ENCODE measurements at regions not wholly inside any gene's neighbourhood (a gene's known extent, or its start where the extent isn't known, plus 50 kb on each side); places are given as distances from the start of the nearest gene placed in this dataset.

- H3K36me3 ChIP-seq (ENCODE audit: control insufficient read depth in 2 of 2, insufficient read depth in 2 of 2, low read length in 1 of 2) = no peaks in the 10 kb centered on the region
- WGBS, 2 donors = 48 to 60% methylated on average over 7 of the region's 7 CpGs
- no peak overlapping the region for H3K4me3 ChIP-seq (ENCODE audit: low read depth in 1 of 2, low read length in 2 of 2)
- H3K4me1 ChIP-seq (ENCODE audit: control insufficient read depth in 2 of 2, insufficient read depth in 2 of 2, low read length in 1 of 2) = no peaks in the 10 kb centered on the region
- no peaks in the 10 kb centered on the region for H3K9me3 ChIP-seq (ENCODE audit: control insufficient read depth in 2 of 2, insufficient read depth in 1 of 2, low read depth in 1 of 2, low read length in 1 of 2)
- H3K27ac ChIP-seq (ENCODE audit: low read depth in 2 of 2, low read length in 1 of 2) = no peak overlapping the region
- no peaks in the 10 kb centered on the region for H3K27me3 ChIP-seq (ENCODE audit: control insufficient read depth in 1 of 2, insufficient read depth in 2 of 2, low read length in 2 of 2)
Observed at GRCh38 chr6:150478656-150479545, 110.1 kb downstream of the IYD start.

- H3K27ac ChIP-seq (ENCODE audit: low read depth in 2 of 2, low read length in 1 of 2) = no peak overlapping the region
- no peaks in the 10 kb centered on the region for H3K9me3 ChIP-seq (ENCODE audit: control insufficient read depth in 2 of 2, insufficient read depth in 1 of 2, low read depth in 1 of 2, low read length in 1 of 2)
- no peaks in the 10 kb centered on the region for H3K27me3 ChIP-seq (ENCODE audit: control insufficient read depth in 1 of 2, insufficient read depth in 2 of 2, low read length in 2 of 2)
- H3K36me3 ChIP-seq (ENCODE audit: control insufficient read depth in 2 of 2, insufficient read depth in 2 of 2, low read length in 1 of 2) = no peaks in the 10 kb centered on the region
- no peaks in the 10 kb centered on the region for H3K4me1 ChIP-seq (ENCODE audit: control insufficient read depth in 2 of 2, insufficient read depth in 2 of 2, low read length in 1 of 2)
- H3K4me3 ChIP-seq (ENCODE audit: low read depth in 1 of 2, low read length in 2 of 2) = no peak overlapping the region
- WGBS, 2 donors = 72 to 82% methylated on average over 4 of the region's 4 CpGs
Observed at GRCh38 chr6:150482883-150483409, 114.1 kb downstream of the IYD start.

GRCh38 chr6:150485161-150485958 lies 114.3 kb upstream of the PLEKHG1 start:
- Histone ChIP-seq H3K9me3 (ENCODE audit: control insufficient read depth in 2 of 2, insufficient read depth in 1 of 2, low read depth in 1 of 2, low read length in 1 of 2) (no peaks in the 10 kb centered on the region), H3K36me3 (ENCODE audit: control insufficient read depth in 2 of 2, insufficient read depth in 2 of 2, low read length in 1 of 2) (no peaks in the 10 kb centered on the region), H3K27me3 (ENCODE audit: control insufficient read depth in 1 of 2, insufficient read depth in 2 of 2, low read length in 2 of 2) (no peaks in the 10 kb centered on the region), H3K4me1 (ENCODE audit: control insufficient read depth in 2 of 2, insufficient read depth in 2 of 2, low read length in 1 of 2) (no peaks in the 10 kb centered on the region), H3K27ac (ENCODE audit: low read depth in 2 of 2, low read length in 1 of 2) (no peak overlapping the region), H3K4me3 (ENCODE audit: low read depth in 1 of 2, low read length in 2 of 2) (no peak overlapping the region)
- WGBS, 2 donors = 89 to 92% methylated on average over 3 of the region's 3 CpGs

- H3K9me3 ChIP-seq (ENCODE audit: control insufficient read depth in 2 of 2, insufficient read depth in 1 of 2, low read depth in 1 of 2, low read length in 1 of 2) = no peaks in the 10 kb centered on the region
- H3K27ac ChIP-seq (ENCODE audit: low read depth in 2 of 2, low read length in 1 of 2) = no peak overlapping the region
- WGBS, 2 donors = 67 to 78% methylated on average over 6 of the region's 6 CpGs
- H3K27me3 ChIP-seq (ENCODE audit: control insufficient read depth in 1 of 2, insufficient read depth in 2 of 2, low read length in 2 of 2) = no peaks in the 10 kb centered on the region
- H3K4me1 ChIP-seq (ENCODE audit: control insufficient read depth in 2 of 2, insufficient read depth in 2 of 2, low read length in 1 of 2) = peaks cover 0 to 2% of the 10 kb centered on the region in 2 donors
- no peaks in the 10 kb centered on the region for H3K36me3 ChIP-seq (ENCODE audit: control insufficient read depth in 2 of 2, insufficient read depth in 2 of 2, low read length in 1 of 2)
- no peak overlapping the region for H3K4me3 ChIP-seq (ENCODE audit: low read depth in 1 of 2, low read length in 2 of 2)
Observed at GRCh38 chr6:150486048-150486447, 113.6 kb upstream of the PLEKHG1 start.

GRCh38 chr6:150490586-150490985 lies 109.1 kb upstream of the PLEKHG1 start:
- peaks cover 0 to 2% of the 10 kb centered on the region in 2 donors for H3K9me3 ChIP-seq (ENCODE audit: control insufficient read depth in 2 of 2, insufficient read depth in 1 of 2, low read depth in 1 of 2, low read length in 1 of 2)
- H3K4me1 ChIP-seq (ENCODE audit: control insufficient read depth in 2 of 2, insufficient read depth in 2 of 2, low read length in 1 of 2) = peaks cover 2 to 3% of the 10 kb centered on the region in 2 donors
- no peaks in the 10 kb centered on the region for H3K27me3 ChIP-seq (ENCODE audit: control insufficient read depth in 1 of 2, insufficient read depth in 2 of 2, low read length in 2 of 2)
- peak overlapping the region in 1 of 2 donors; percentile 37 for H3K27ac ChIP-seq (ENCODE audit: low read depth in 2 of 2, low read length in 1 of 2)
- 75 to 76% methylated on average over 6 of the region's 6 CpGs for WGBS, 2 donors
- H3K4me3 ChIP-seq (ENCODE audit: low read depth in 1 of 2, low read length in 2 of 2) = no peak overlapping the region
- H3K36me3 ChIP-seq (ENCODE audit: control insufficient read depth in 2 of 2, insufficient read depth in 2 of 2, low read length in 1 of 2) = no peaks in the 10 kb centered on the region

GRCh38 chr6:150491131-150491810 lies 108.4 kb upstream of the PLEKHG1 start:
- Histone ChIP-seq H3K4me1 (ENCODE audit: control insufficient read depth in 2 of 2, insufficient read depth in 2 of 2, low read length in 1 of 2) (peaks cover 2 to 3% of the 10 kb centered on the region in 2 donors), H3K9me3 (ENCODE audit: control insufficient read depth in 2 of 2, insufficient read depth in 1 of 2, low read depth in 1 of 2, low read length in 1 of 2) (peaks cover 0 to 2% of the 10 kb centered on the region in 2 donors), H3K36me3 (ENCODE audit: control insufficient read depth in 2 of 2, insufficient read depth in 2 of 2, low read length in 1 of 2) (no peaks in the 10 kb centered on the region), H3K27ac (ENCODE audit: low read depth in 2 of 2, low read length in 1 of 2) (peak overlapping the region; percentile 47 to 55), H3K27me3 (ENCODE audit: control insufficient read depth in 1 of 2, insufficient read depth in 2 of 2, low read length in 2 of 2) (no peaks in the 10 kb centered on the region), H3K4me3 (ENCODE audit: low read depth in 1 of 2, low read length in 2 of 2) (no peak overlapping the region)
- 52 to 60% methylated on average over 5 of the region's 5 CpGs for WGBS, 2 donors

- Histone ChIP-seq H3K9me3 (ENCODE audit: control insufficient read depth in 2 of 2, insufficient read depth in 1 of 2, low read depth in 1 of 2, low read length in 1 of 2) (peaks cover 0 to 2% of the 10 kb centered on the region in 2 donors), H3K27ac (ENCODE audit: low read depth in 2 of 2, low read length in 1 of 2) (peak overlapping the region; percentile 45 to 55), H3K36me3 (ENCODE audit: control insufficient read depth in 2 of 2, insufficient read depth in 2 of 2, low read length in 1 of 2) (no peaks in the 10 kb centered on the region), H3K4me3 (ENCODE audit: low read depth in 1 of 2, low read length in 2 of 2) (no peak overlapping the region), H3K27me3 (ENCODE audit: control insufficient read depth in 1 of 2, insufficient read depth in 2 of 2, low read length in 2 of 2) (no peaks in the 10 kb centered on the region), H3K4me1 (ENCODE audit: control insufficient read depth in 2 of 2, insufficient read depth in 2 of 2, low read length in 1 of 2) (peaks cover 2 to 3% of the 10 kb centered on the region in 2 donors)
- 56 to 60% methylated on average over 2 of the region's 2 CpGs for WGBS, 2 donors
Observed at GRCh38 chr6:150491811-150492172, 107.9 kb upstream of the PLEKHG1 start.

GRCh38 chr6:150492507-150492906 lies 107.2 kb upstream of the PLEKHG1 start:
- no peak overlapping the region for H3K4me3 ChIP-seq (ENCODE audit: low read depth in 1 of 2, low read length in 2 of 2)
- peaks cover 2 to 3% of the 10 kb centered on the region in 2 donors for H3K4me1 ChIP-seq (ENCODE audit: control insufficient read depth in 2 of 2, insufficient read depth in 2 of 2, low read length in 1 of 2)
- 84 to 92% methylated on average over 2 of the region's 2 CpGs for WGBS, 2 donors
- H3K27ac ChIP-seq (ENCODE audit: low read depth in 2 of 2, low read length in 1 of 2) = peak overlapping the region; percentile 49 to 73
- peaks cover 0 to 2% of the 10 kb centered on the region in 2 donors for H3K9me3 ChIP-seq (ENCODE audit: control insufficient read depth in 2 of 2, insufficient read depth in 1 of 2, low read depth in 1 of 2, low read length in 1 of 2)
- no peaks in the 10 kb centered on the region for H3K27me3 ChIP-seq (ENCODE audit: control insufficient read depth in 1 of 2, insufficient read depth in 2 of 2, low read length in 2 of 2)
- H3K36me3 ChIP-seq (ENCODE audit: control insufficient read depth in 2 of 2, insufficient read depth in 2 of 2, low read length in 1 of 2) = no peaks in the 10 kb centered on the region

GRCh38 chr6:150492941-150493340 lies 106.7 kb upstream of the PLEKHG1 start:
- Histone ChIP-seq H3K36me3 (ENCODE audit: control insufficient read depth in 2 of 2, insufficient read depth in 2 of 2, low read length in 1 of 2) (no peaks in the 10 kb centered on the region), H3K27ac (ENCODE audit: low read depth in 2 of 2, low read length in 1 of 2) (peak overlapping the region; percentile 49 to 73), H3K27me3 (ENCODE audit: control insufficient read depth in 1 of 2, insufficient read depth in 2 of 2, low read length in 2 of 2) (no peaks in the 10 kb centered on the region), H3K4me3 (ENCODE audit: low read depth in 1 of 2, low read length in 2 of 2) (no peak overlapping the region), H3K9me3 (ENCODE audit: control insufficient read depth in 2 of 2, insufficient read depth in 1 of 2, low read depth in 1 of 2, low read length in 1 of 2) (peaks cover 0 to 2% of the 10 kb centered on the region in 2 donors), H3K4me1 (ENCODE audit: control insufficient read depth in 2 of 2, insufficient read depth in 2 of 2, low read length in 1 of 2) (peaks cover 2 to 3% of the 10 kb centered on the region in 2 donors)
- 51 to 56% methylated on average over 7 of the region's 7 CpGs for WGBS, 2 donors
